Tibial artery (tissue), 4 donors: ENCODE measurements at regions not wholly inside any gene's neighbourhood (a gene's known extent, or its start where the extent isn't known, plus 50 kb on each side); places are given as distances from the start of the nearest gene placed in this dataset.

Source experiments
- DNase-seq, 2 donors: peaks; one replicate each; pipeline ENCODE4 v3.0.0-alpha.2; 2019
- H3K27ac ChIP-seq, 2 donors: fragments of 200-600 bp; sonication (generic) in 1 of 2; 1 replicate in 1 of 2; 2 replicates in 1 of 2; pipeline ENCODE4 v1.5.1; 2018 to 2019; ENCODE audit warnings: mild to moderate bottlenecking in 1 of 2
- H3K27me3 ChIP-seq, 2 donors: fragments of 200-600 bp; sonication (generic) in 1 of 2; one replicate each; pipeline versions ENCODE4 v1.5.1 to v1.6.0; 2016 to 2019
- H3K36me3 ChIP-seq, 3 donors: fragments of 200-600 bp; sonication (generic) in 2 of 3; one replicate each; pipeline ENCODE4 v1.5.1; 2016 to 2019; ENCODE audit warnings: mild to moderate bottlenecking in 2 of 3
- H3K4me1 ChIP-seq, 4 donors: fragments of 200-600 bp; sonication (generic) in 2 of 4; 1 replicate in 3 of 4; 2 replicates in 1 of 4; pipeline ENCODE4 v1.5.1; 2016 to 2019
- H3K4me3 ChIP-seq, 2 donors: fragments of 200-600 bp; sonication (generic) in 1 of 2; 1 replicate in 1 of 2; 2 replicates in 1 of 2; pipeline ENCODE4 v1.5.1; 2018 to 2019; ENCODE audit warnings: mild to moderate bottlenecking in 2 of 2
- H3K9me3 ChIP-seq, 3 donors: fragments of 200-600 bp; sonication (generic) in 1 of 3; one replicate each; pipeline ENCODE4 v1.5.1; 2016 to 2019
- intact Hi-C: fragments of 100-400 bp; cut with DNase I; formaldehyde crosslinking; loops from one replicate; pipeline ENCODE4 v1.15.0; 2023; ENCODE audit warnings: low total_unique reads
- TF ChIP-seq, protein P1 (sequence below), 2 experiments: fragments of 200-600 bp in 1 of 2; fragments of 450-650 bp in 1 of 2; IDR thresholded peaks; one replicate each; pipeline ENCODE4 v1.5.1; 2017 to 2019; ENCODE audit warnings: antibody characterized with exemption in 2 of 2, mild to moderate bottlenecking in 1 of 2, moderate library complexity in 1 of 2

- intact Hi-C loops = no loop called here
- Histone ChIP-seq H3K9me3 (no peaks in the 10 kb centered on the region), H3K4me3 (no peak overlapping the region), H3K27ac (no peak overlapping the region), H3K27me3 (no peaks in the 10 kb centered on the region), H3K4me1 (no peaks in the 10 kb centered on the region), H3K36me3 (no peaks in the 10 kb centered on the region)
- no peak for DNase-seq
- TF ChIP-seq, protein P1, sequence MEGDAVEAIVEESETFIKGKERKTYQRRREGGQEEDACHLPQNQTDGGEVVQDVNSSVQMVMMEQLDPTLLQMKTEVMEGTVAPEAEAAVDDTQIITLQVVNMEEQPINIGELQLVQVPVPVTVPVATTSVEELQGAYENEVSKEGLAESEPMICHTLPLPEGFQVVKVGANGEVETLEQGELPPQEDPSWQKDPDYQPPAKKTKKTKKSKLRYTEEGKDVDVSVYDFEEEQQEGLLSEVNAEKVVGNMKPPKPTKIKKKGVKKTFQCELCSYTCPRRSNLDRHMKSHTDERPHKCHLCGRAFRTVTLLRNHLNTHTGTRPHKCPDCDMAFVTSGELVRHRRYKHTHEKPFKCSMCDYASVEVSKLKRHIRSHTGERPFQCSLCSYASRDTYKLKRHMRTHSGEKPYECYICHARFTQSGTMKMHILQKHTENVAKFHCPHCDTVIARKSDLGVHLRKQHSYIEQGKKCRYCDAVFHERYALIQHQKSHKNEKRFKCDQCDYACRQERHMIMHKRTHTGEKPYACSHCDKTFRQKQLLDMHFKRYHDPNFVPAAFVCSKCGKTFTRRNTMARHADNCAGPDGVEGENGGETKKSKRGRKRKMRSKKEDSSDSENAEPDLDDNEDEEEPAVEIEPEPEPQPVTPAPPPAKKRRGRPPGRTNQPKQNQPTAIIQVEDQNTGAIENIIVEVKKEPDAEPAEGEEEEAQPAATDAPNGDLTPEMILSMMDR (IDR thresholded peaks at IDR 0.05) = no peak
Measured at GRCh38 chr4:138845664-138846063, 169.9 kb upstream of the NOCT start.

DNA sequence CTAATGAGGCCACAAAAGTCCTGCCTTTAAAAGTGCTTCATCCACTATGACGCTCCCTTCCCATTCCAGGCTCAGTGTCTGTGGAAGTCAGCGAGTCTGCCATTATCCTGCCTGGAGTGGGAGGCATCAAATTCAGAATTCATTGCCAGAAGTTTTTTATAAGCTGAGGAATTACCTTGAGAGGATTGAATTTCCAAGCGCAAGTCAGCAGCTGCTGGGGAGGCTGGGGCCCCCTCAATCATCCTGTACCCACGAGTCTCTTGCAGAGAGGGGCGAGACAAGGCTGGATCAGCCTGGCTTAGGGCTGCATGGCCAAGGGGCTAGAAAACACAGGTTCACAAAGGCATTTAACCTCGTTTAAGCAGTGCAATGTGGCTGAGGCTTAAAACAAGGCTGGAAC, 170.5 kb upstream of the NOCT start:
- intact Hi-C loops = no loop called here
- Histone ChIP-seq H3K4me1 (no peaks in the 10 kb centered on the region), H3K9me3 (no peaks in the 10 kb centered on the region), H3K4me3 (no peak overlapping the region), H3K27ac (no peak overlapping the region), H3K36me3 (no peaks in the 10 kb centered on the region), H3K27me3 (no peaks in the 10 kb centered on the region)
- TF ChIP-seq, protein P1 (IDR thresholded peaks at IDR 0.05) = no peak
- DNase-seq = no peak

- no peaks in the 10 kb centered on the region for H3K9me3 ChIP-seq
- H3K36me3 ChIP-seq = no peaks in the 10 kb centered on the region
- TF ChIP-seq, protein P1 (IDR thresholded peaks at IDR 0.05) = no peak
- no peaks in the 10 kb centered on the region for H3K27me3 ChIP-seq
- intact Hi-C loops = no loop called here
- no peaks in the 10 kb centered on the region for H3K4me1 ChIP-seq
- no peak overlapping the region for H3K27ac ChIP-seq
- no peak overlapping the region for H3K4me3 ChIP-seq
- no peak for DNase-seq
Measured at GRCh38 chr4:138843616-138844015, 172.0 kb upstream of the NOCT start.

DNA sequence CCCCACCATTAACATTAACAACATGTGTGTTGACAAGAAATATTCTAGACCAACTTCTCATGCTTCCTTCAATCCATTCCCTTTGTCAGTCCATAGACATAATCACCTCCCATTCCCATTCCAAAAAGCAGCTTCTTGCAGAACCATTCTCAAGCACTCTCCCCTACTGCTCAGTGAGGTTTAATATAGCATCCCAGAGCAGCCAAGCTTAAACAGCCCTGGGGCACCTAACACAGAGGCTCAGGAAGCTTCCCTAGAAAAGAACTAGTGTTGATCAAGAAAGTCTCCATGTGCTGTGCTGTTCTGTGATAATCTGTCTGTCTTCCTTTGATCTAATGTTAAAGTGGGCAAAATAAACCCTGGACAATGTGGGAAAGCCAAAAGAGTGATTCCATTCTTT, 174.2 kb upstream of the NOCT start:
- TF ChIP-seq, protein P1 (IDR thresholded peaks at IDR 0.05) = no peak

GRCh38 chr4:138838251-138838650, 177.3 kb upstream of the NOCT start:
- Histone ChIP-seq H3K27me3 (no peaks in the 10 kb centered on the region), H3K4me3 (no peak overlapping the region), H3K9me3 (no peaks in the 10 kb centered on the region), H3K4me1 (peaks cover 0 to 8% (median 0%) of the 10 kb centered on the region in 4 donors), H3K27ac (no peak overlapping the region), H3K36me3 (no peaks in the 10 kb centered on the region)
- TF ChIP-seq, protein P1 (IDR thresholded peaks at IDR 0.05) = no peak
- intact Hi-C loops = no loop called here
- no peak for DNase-seq

More for the DNA sequence above, 174.2 kb upstream of the NOCT start:
- Histone ChIP-seq H3K27me3 (no peaks in the 10 kb centered on the region), H3K4me1 (no peaks in the 10 kb centered on the region), H3K27ac (no peak overlapping the region), H3K4me3 (no peak overlapping the region), H3K9me3 (no peaks in the 10 kb centered on the region), H3K36me3 (no peaks in the 10 kb centered on the region)
- no peak for DNase-seq
- intact Hi-C loops = no loop called here
